GM21529 (cell line): ENCODE measurements at regions not wholly inside any gene's neighbourhood (a gene's known extent, or its start where the extent isn't known, plus 50 kb on each side); places are given as distances from the start of the nearest gene placed in this dataset.

Experiments used
- ATAC-seq: cut with Tn5 transposase; IDR thresholded peaks from one replicate; pipeline ENCODE4 v1.9.1; 2021; ENCODE audit not compliant: unreplicated experiment

- ATAC-seq = no peak
Measured at GRCh38 chr11:134784046-134784445, 372.0 kb upstream of the B3GAT1 start.

- ATAC-seq = no peak
Measured at GRCh38 chr11:134783234-134783633, 371.2 kb upstream of the B3GAT1 start.

GRCh38 chr11:134781380-134781866 lies 369.4 kb upstream of the B3GAT1 start:
- ATAC-seq = no peak

GRCh38 chr11:134780486-134781147 lies 368.6 kb upstream of the B3GAT1 start:
- ATAC-seq = no peak

GRCh38 chr11:134779179-134779578 lies 367.1 kb upstream of the B3GAT1 start:
- no peak for ATAC-seq

- ATAC-seq = no peak
Measured at GRCh38 chr11:134768463-134768862, 356.4 kb upstream of the B3GAT1 start.

GRCh38 chr11:134765565-134765964 lies 353.5 kb upstream of the B3GAT1 start:
- no peak for ATAC-seq

- no peak for ATAC-seq
Measured at GRCh38 chr11:134764966-134765365, 352.9 kb upstream of the B3GAT1 start.

GRCh38 chr11:134764367-134764766 lies 352.3 kb upstream of the B3GAT1 start:
- no peak for ATAC-seq

- ATAC-seq = no peak
Measured at GRCh38 chr11:134763030-134763388, 351.0 kb upstream of the B3GAT1 start.

- ATAC-seq = no peak
Measured at GRCh38 chr11:134762248-134763029, 350.4 kb upstream of the B3GAT1 start.

GRCh38 chr11:134761926-134762247 lies 349.8 kb upstream of the B3GAT1 start:
- ATAC-seq = no peak

- ATAC-seq = no peak
Measured at GRCh38 chr11:134761386-134761785, 349.3 kb upstream of the B3GAT1 start.

GRCh38 chr11:134760957-134761356 lies 348.9 kb upstream of the B3GAT1 start:
- no peak for ATAC-seq

GRCh38 chr11:134760299-134760698 lies 348.3 kb upstream of the B3GAT1 start:
- no peak for ATAC-seq

- no peak for ATAC-seq
Measured at GRCh38 chr11:134759855-134760254, 347.8 kb upstream of the B3GAT1 start.

- ATAC-seq = no peak
Measured at GRCh38 chr11:134759274-134759673, 347.2 kb upstream of the B3GAT1 start.

- no peak for ATAC-seq
Measured at GRCh38 chr11:134758342-134758931, 346.4 kb upstream of the B3GAT1 start.

GRCh38 chr11:134757633-134758032 lies 345.6 kb upstream of the B3GAT1 start:
- no peak for ATAC-seq

GRCh38 chr11:134756811-134757540 lies 344.9 kb upstream of the B3GAT1 start:
- ATAC-seq = no peak

GRCh38 chr11:134755535-134755934 lies 343.5 kb upstream of the B3GAT1 start:
- no peak for ATAC-seq
